Umbilical cord (tissue), 1 donor: ENCODE measurements at regions not wholly inside any gene's neighbourhood (a gene's known extent, or its start where the extent isn't known, plus 50 kb on each side); places are given as distances from the start of the nearest gene placed in this dataset.
"Not testable (repeated sequence)": the region's sequence is repeated elsewhere in the genome, so short reads cannot be mapped to it uniquely, and the experiment has no call there.

Experiments used
- DNase-seq: peaks from one replicate; pipeline ENCODE4 v3.0.0-alpha.2; 2015; ENCODE audit warnings: low spot score

- no peak for DNase-seq
Measured at GRCh38 chrX:146994163-146994562, 179.6 kb upstream of the CXorf51A start.

GRCh38 chrX:146973283-146973682 lies 158.7 kb upstream of the CXorf51A start:
- DNase-seq = no peak

GRCh38 chrX:146967306-146967705 lies 152.8 kb upstream of the CXorf51A start:
- no peak for DNase-seq

DNA sequence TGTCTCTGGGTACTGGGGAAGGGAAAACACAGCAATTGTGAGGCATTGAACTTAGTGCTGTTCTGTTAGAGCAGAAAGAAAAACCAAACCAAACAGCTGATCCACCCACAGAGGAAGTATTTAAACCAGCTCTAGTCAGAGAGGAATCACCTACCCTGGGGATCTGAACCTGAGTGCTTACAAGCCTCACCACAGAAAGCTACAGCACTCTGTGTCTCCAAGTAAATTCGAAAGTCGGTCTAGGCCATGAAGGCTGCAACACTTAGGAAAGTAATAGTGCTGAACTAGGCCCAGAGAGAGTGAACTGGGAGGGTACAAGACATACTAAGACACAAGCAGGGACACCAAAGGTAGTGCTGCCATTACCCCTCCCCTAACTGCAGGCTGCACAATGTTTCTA lies 142.2 kb upstream of the CXorf51A start:
- DNase-seq = no peak

- no peak for DNase-seq
Measured at GRCh38 chrX:146934256-146934655, 119.7 kb upstream of the CXorf51A start.

DNA sequence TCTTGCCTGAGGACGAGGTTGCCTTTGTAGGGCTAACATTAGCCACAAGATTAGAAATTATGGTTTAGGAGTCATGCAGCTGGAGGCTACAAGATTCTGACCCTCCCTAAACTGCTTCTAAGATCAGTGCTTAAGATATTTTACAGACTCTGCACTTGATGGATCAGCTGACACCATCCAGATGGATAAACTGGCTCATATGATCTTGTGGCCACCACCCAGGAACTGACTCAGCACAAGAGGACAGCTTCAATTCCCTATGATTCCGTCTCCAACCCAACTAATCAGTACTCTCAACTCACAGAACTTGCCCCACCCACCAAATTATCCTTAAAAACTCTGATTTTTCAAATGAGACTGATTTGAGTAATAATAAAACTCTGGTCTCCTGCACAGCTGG lies 118.5 kb upstream of the CXorf51A start:
- DNase-seq = not testable (repeated sequence)

DNA sequence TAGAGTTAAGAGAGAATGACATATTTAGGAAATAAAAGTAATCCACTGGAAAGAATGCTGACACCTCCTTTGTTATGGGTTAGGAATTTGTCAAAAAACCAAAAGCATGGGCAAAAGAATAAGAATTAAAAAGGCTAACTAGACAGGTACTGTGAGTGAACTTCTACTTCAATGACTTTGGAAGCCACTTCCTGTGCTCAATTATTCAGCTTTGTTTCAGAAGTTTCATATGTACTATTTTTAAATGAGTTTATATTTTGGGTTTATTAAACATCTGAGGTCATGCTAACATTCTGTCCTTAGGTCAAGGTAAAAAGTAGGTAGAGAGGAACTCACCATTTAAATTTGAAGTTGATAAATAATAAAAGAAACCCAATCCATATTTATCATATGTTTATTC lies 106.7 kb upstream of the CXorf51A start:
- DNase-seq = no peak

- DNase-seq = peak; percentile 0
Measured at GRCh38 chrX:146907391-146908240, 93.1 kb upstream of the CXorf51A start.

DNA sequence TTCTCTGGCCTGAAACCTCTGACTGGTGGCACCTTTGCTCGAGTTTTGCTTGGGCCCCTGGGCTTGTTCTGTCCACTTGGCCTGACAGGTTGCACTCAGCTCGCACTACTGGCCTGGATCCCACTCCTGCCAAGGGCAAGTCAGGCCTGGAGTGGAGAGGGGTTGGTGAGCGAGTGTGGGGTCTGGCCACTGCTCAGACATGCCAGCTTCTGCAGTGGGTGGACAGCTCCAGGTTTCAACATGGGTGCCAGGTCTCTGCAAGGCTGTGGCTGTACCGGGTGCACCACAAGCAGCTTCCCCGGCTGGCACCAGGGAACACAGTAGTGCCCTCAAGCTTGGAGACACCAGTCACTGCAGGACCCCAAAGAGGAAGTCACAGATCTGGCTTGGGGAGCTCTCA lies 91.6 kb upstream of the CXorf51A start:
- DNase-seq = no peak

DNA sequence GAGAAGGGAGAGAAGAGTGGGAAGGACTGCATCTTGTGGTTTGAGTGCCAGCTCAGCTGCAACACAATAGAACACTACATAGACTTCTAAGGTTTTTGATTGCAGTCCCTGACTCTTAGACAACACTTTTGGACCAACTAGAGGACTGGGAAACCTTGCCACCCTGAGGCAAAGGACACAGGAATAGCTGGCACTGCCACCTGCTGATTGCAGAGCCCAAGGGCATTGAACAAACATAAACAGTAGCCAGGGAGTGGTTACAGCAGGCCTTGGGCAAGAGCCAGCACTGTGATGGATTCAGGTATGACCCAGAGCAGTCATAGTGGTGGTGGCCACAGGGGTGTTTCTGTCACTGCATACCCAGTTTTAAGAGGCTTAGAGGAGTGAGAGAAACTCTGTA lies 72.5 kb upstream of the CXorf51A start:
- DNase-seq = no peak

GRCh38 chrX:146881521-146881920 lies 67.0 kb upstream of the CXorf51A start:
- DNase-seq = no peak

GRCh38 chrX:146866846-146867245 lies 52.3 kb upstream of the CXorf51A start:
- DNase-seq = not testable (repeated sequence)

DNA sequence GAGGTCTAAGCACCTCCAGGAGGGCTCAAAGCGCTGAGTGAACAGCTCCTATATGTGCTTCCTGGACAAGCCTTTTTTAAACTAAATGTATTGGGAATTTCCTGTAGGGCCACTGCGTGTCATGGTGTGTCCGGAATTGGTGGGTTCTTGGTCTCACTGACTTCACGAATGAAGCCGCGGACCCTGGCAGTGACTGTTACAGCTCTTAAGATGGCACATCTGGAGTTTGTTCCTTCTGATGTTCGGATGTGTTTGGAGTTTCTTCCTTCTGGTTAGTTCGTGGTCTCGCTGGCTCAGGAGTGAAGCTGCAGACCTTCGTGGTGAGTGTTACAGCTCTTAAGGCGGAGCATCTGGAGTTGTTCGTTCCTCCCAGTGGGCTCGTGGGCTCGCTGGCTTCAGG lies 51.2 kb upstream of the CXorf51A start:
- DNase-seq = not testable (repeated sequence)
